SK-N-SH (cell line): ENCODE measurements at regions not wholly inside any gene's neighbourhood (a gene's known extent, or its start where the extent isn't known, plus 50 kb on each side); places are given as distances from the start of the nearest gene placed in this dataset.

Source experiments
- CTCF ChIA-PET: fragments of 300-600, 350-600 bp; formaldehyde crosslinking; extraction: SDS; loops from one replicate; lab custom pipeline; 2021; lab: Yijun Ruan, JAX
- POLR2A ChIA-PET: fragments of 350-600 bp; sonication (Branson Sonifier 250); formaldehyde crosslinking; extraction: SDS; loops from one replicate; lab custom pipeline; 2020; ENCODE audit warnings: antibody characterized with exemption, inconsistent platforms; lab: Yijun Ruan, JAX
- DNase-seq: peaks from one replicate; pipeline ENCODE4 v3.0.0; 2012
- H2AFZ ChIP-seq: fragments of 200-600 bp; sonication (generic); 2 replicates; pipeline ENCODE4 v1.8.1; 2016; ENCODE audit warnings: antibody characterized with exemption, mild to moderate bottlenecking, low read depth
- H3F3A ChIP-seq: fragments of 200-600 bp; sonication (generic); replicated peaks from 2 replicates; pipeline ENCODE3; 2016; ENCODE audit warnings: antibody characterized with exemption, mild to moderate bottlenecking; ENCODE audit not compliant: insufficient read depth
- H3K27ac ChIP-seq, 2 experiments: fragments of 200-500 bp in 1 of 2; fragments of 200-600 bp in 1 of 2; sonication (Bioruptor generic) in 1 of 2; sonication (generic), shearing (Covaris generic) in 1 of 2; 2 replicates each; pipeline versions ENCODE4 v1.5.1 to v1.6.1; 2014 to 2016; ENCODE audit warnings: low read depth in 2 of 2, inconsistent platforms in 1 of 2, low read length in 1 of 2, mild to moderate bottlenecking in 1 of 2, mixed read lengths in 1 of 2
- H3K27me3 ChIP-seq: fragments of 200-600 bp; sonication (generic), shearing (Covaris generic); 2 replicates; pipeline ENCODE4 v1.6.1; 2016; ENCODE audit warnings: mixed run types; ENCODE audit not compliant: insufficient read depth
- H3K36me3 ChIP-seq, 2 experiments: fragments of 200-500 bp in 1 of 2; fragments of 200-600 bp in 1 of 2; sonication (Bioruptor generic) in 1 of 2; sonication (generic) in 1 of 2; replicated peaks in 1 of 2; 2 replicates each; pipeline versions ENCODE3 to v1.5.1; 2014 to 2016; ENCODE audit warnings: low read length in 1 of 2, mild to moderate bottlenecking in 1 of 2; ENCODE audit not compliant: insufficient read depth in 2 of 2, control insufficient read depth in 1 of 2
- H3K4me1 ChIP-seq, 2 experiments: fragments of 200-500 bp in 1 of 2; fragments of 200-600 bp in 1 of 2; sonication (Bioruptor generic) in 1 of 2; sonication (generic), shearing (Covaris generic) in 1 of 2; 2 replicates each; pipeline versions ENCODE4 v1.5.1 to v1.6.1; 2014 to 2016; ENCODE audit warnings: low read depth in 1 of 2, low read length in 1 of 2, mixed run types in 1 of 2; ENCODE audit not compliant: insufficient read depth in 2 of 2, control insufficient read depth in 1 of 2
- H3K4me2 ChIP-seq: fragments of 200-600 bp; sonication (generic), shearing (Covaris generic); 2 replicates; pipeline ENCODE4 v1.6.1; 2017; ENCODE audit warnings: mixed run types
- H3K4me3 ChIP-seq, 2 experiments: fragments of 200-500 bp in 1 of 2; fragments of 200-600 bp in 1 of 2; sonication (Bioruptor generic) in 1 of 2; sonication (generic), shearing (Covaris generic) in 1 of 2; 2 replicates each; pipeline versions ENCODE4 v1.5.1 to v1.8.1; 2014 to 2016; ENCODE audit warnings: low read depth in 2 of 2, inconsistent platforms in 1 of 2, low read length in 1 of 2, mild to moderate bottlenecking in 1 of 2, mixed read lengths in 1 of 2, moderate library complexity in 1 of 2
- H3K79me2 ChIP-seq: fragments of 200-600 bp; sonication (generic); 2 replicates; pipeline ENCODE4 v1.8.1; 2017; ENCODE audit warnings: mild to moderate bottlenecking; ENCODE audit not compliant: insufficient read depth
- H3K9ac ChIP-seq: fragments of 200-600 bp; sonication (generic); 2 replicates; pipeline ENCODE4 v1.6.1; 2017; ENCODE audit warnings: mixed run types
- H3K9me2 ChIP-seq: fragments of 200-600 bp; sonication (generic); 2 replicates; pipeline ENCODE4 v1.6.1; 2017; ENCODE audit warnings: mixed run types
- H3K9me3 ChIP-seq: fragments of 200-600 bp; sonication (generic); 2 replicates; pipeline ENCODE4 v1.6.1; 2017; ENCODE audit warnings: mixed run types, mild to moderate bottlenecking, moderate library complexity
- H4K20me1 ChIP-seq: fragments of 200-600 bp; sonication (generic); 2 replicates; pipeline ENCODE4 v1.6.1; 2017; ENCODE audit warnings: mild to moderate bottlenecking, mixed run types; ENCODE audit not compliant: insufficient read depth
- CHD2 ChIP-seq: fragments of 150-350 bp; IDR thresholded peaks from 2 replicates; pipeline ENCODE4 v1.6.1; 2018; ENCODE audit warnings: low read length; ENCODE audit not compliant: partially characterized antibody
- ELF1 ChIP-seq: IDR thresholded peaks from 2 replicates; pipeline ENCODE4 v1.4.0; 2012
- EP300 ChIP-seq, 2 experiments: IDR thresholded peaks; 2 replicates each; pipeline versions ENCODE4 v1.4.0 to v1.6.1; 2012; ENCODE audit warnings: borderline replicate concordance in 1 of 2, low read depth in 1 of 2, low read length in 1 of 2
- EZH2phosphoT487 ChIP-seq: fragments of 200-600 bp; sonication (generic); IDR thresholded peaks from 2 replicates; pipeline ENCODE4 v1.6.1; 2017; ENCODE audit warnings: low read depth, mixed run types, mild to moderate bottlenecking, antibody characterized with exemption, moderate library complexity, borderline replicate concordance
- FOSL2 ChIP-seq: IDR thresholded peaks from 2 replicates; pipeline ENCODE4 v1.4.0; 2012; ENCODE audit warnings: low read depth, mild to moderate bottlenecking, moderate library complexity, borderline replicate concordance
- FOXM1 ChIP-seq: IDR thresholded peaks from 2 replicates; pipeline ENCODE4 v1.4.0; 2012; ENCODE audit warnings: low read depth, mild to moderate bottlenecking
- GABPA ChIP-seq: IDR thresholded peaks from 2 replicates; pipeline ENCODE4 v1.4.0; 2012; ENCODE audit warnings: low read depth, mild to moderate bottlenecking
- GATA2 ChIP-seq: sonication (generic); formaldehyde crosslinking; IDR thresholded peaks from 2 replicates; pipeline ENCODE4 v1.5.0; 2020; ENCODE audit warnings: mild to moderate bottlenecking, missing genetic modification reagents
- IRF3 ChIP-seq: fragments of 150-350 bp; IDR thresholded peaks from 2 replicates; pipeline ENCODE4 v1.6.1; 2016; ENCODE audit warnings: mild to moderate bottlenecking, low read depth, low read length
- JUND ChIP-seq: IDR thresholded peaks from 2 replicates; pipeline ENCODE4 v1.4.0; 2012
- MAX ChIP-seq: IDR thresholded peaks from 2 replicates; pipeline ENCODE4 v1.4.0; 2012; ENCODE audit warnings: low read depth
- MEF2A ChIP-seq: IDR thresholded peaks from 2 replicates; pipeline ENCODE4 v1.4.0; 2012; ENCODE audit warnings: low read depth, borderline replicate concordance
- PBX3 ChIP-seq: IDR thresholded peaks from 2 replicates; pipeline ENCODE4; 2012
- RAD21 ChIP-seq: IDR thresholded peaks from 2 replicates; pipeline ENCODE4 v1.6.1; 2012; ENCODE audit warnings: mild to moderate bottlenecking, low read length
- RCOR1 ChIP-seq: fragments of 150-350 bp; IDR thresholded peaks from 2 replicates; pipeline ENCODE4 v1.6.1; 2017; ENCODE audit warnings: antibody characterized with exemption, low read length
- REST ChIP-seq: IDR thresholded peaks from 2 replicates; pipeline ENCODE4 v1.6.1; 2012; ENCODE audit warnings: mild to moderate bottlenecking, low read depth, low read length, moderate library complexity
- RFX5 ChIP-seq: IDR thresholded peaks from 2 replicates; pipeline ENCODE4 v1.6.1; 2012; ENCODE audit warnings: mild to moderate bottlenecking, improper control_type of control experiment, low read length
- SIN3A ChIP-seq: IDR thresholded peaks from 2 replicates; pipeline ENCODE4 v1.6.1; 2012; ENCODE audit warnings: low read depth, mild to moderate bottlenecking, low read length, moderate library complexity, borderline replicate concordance
- SMC3 ChIP-seq: IDR thresholded peaks from 2 replicates; pipeline ENCODE4 v1.6.1; 2012; ENCODE audit warnings: low read depth, low read length, improper control_type of control experiment
- TAF1 ChIP-seq: IDR thresholded peaks from 2 replicates; pipeline ENCODE4 v1.6.1; 2012; ENCODE audit warnings: low read depth, mild to moderate bottlenecking, low read length, moderate library complexity, borderline replicate concordance
- TCF12 ChIP-seq: IDR thresholded peaks from 2 replicates; pipeline ENCODE4 v1.4.0; 2012
- TEAD4 ChIP-seq: IDR thresholded peaks from 2 replicates; pipeline ENCODE4 v1.4.0; 2012; ENCODE audit warnings: mild to moderate bottlenecking, borderline replicate concordance; ENCODE audit not compliant: insufficient read depth
- ZBTB33 ChIP-seq: IDR thresholded peaks from 2 replicates; pipeline ENCODE4 v1.4.0; 2012; ENCODE audit warnings: low read depth, borderline replicate concordance
- WGBS: methylation state at CpG from one replicate; pipeline ENCODE4 v1.1.6; 2017; ENCODE audit warnings: low lambda C conversion rate; 5-methylcytosine and 5-hydroxymethylcytosine counted together

- ChIA-PET POLR2A (no interaction called here), CTCF (no interaction called here)
- H3F3A ChIP-seq: no peaks in the 10 kb centered on the region
- no peak overlapping the region for H3K27ac ChIP-seq
- H3K27me3 ChIP-seq: no peaks in the 10 kb centered on the region
- H2AFZ ChIP-seq: no peak overlapping the region
- DNase-seq: no peak
- H3K4me3 ChIP-seq: no peak overlapping the region
- no peaks in the 10 kb centered on the region for H3K36me3 ChIP-seq
- no peaks in the 10 kb centered on the region for H3K9me2 ChIP-seq
- no peaks in the 10 kb centered on the region for H3K79me2 ChIP-seq
- no peaks in the 10 kb centered on the region for H3K4me1 ChIP-seq
- no peak for TF ChIP-seq PBX3
- TF ChIP-seq TEAD4: no peak
- TF ChIP-seq JUND: no peak
- TF ChIP-seq CHD2: no peak
- no peak for TF ChIP-seq MEF2A
- no peak for TF ChIP-seq RCOR1
- TF ChIP-seq IRF3: no peak
- H3K9ac ChIP-seq: no peak overlapping the region
- no peaks in the 10 kb centered on the region for H4K20me1 ChIP-seq
- H3K4me2 ChIP-seq: no peak overlapping the region
- H3K9me3 ChIP-seq: no peaks in the 10 kb centered on the region
- WGBS: 53% methylated on average over 2 of the region's 2 CpGs
Measured at GRCh38 chr2:162914161-162914560, 75.6 kb upstream of the KCNH7 start.

- DNase-seq: no peak
- 52% methylated on average over 2 of the region's 2 CpGs for WGBS
- H3K36me3 ChIP-seq: no peaks in the 10 kb centered on the region
- POLR2A ChIA-PET: no interaction called here
- no peaks in the 10 kb centered on the region for H3F3A ChIP-seq
- no peak overlapping the region for H3K9ac ChIP-seq
- no peaks in the 10 kb centered on the region for H3K9me3 ChIP-seq
- no peak overlapping the region for H2AFZ ChIP-seq
- no peaks in the 10 kb centered on the region for H4K20me1 ChIP-seq
- H3K4me2 ChIP-seq: no peak overlapping the region
- H3K27me3 ChIP-seq: no peaks in the 10 kb centered on the region
- H3K9me2 ChIP-seq: no peaks in the 10 kb centered on the region
- CTCF ChIA-PET: no interaction called here
- H3K4me3 ChIP-seq: no peak overlapping the region
- no peaks in the 10 kb centered on the region for H3K4me1 ChIP-seq
- no peak overlapping the region for H3K27ac ChIP-seq
- no peaks in the 10 kb centered on the region for H3K79me2 ChIP-seq
- no peak for TF ChIP-seq RFX5
- no peak for TF ChIP-seq TAF1
- TF ChIP-seq ZBTB33: no peak
- no peak for TF ChIP-seq EP300 (IDR thresholded peaks at IDR 0.05; ENCODE audit: borderline replicate concordance in 1 of 2, low read depth in 1 of 2, low read length in 1 of 2)
- TF ChIP-seq CHD2: no peak
- no peak for TF ChIP-seq ELF1
- TF ChIP-seq SMC3: no peak
- TF ChIP-seq FOXM1: no peak
- no peak for TF ChIP-seq RAD21
- TF ChIP-seq EZH2phosphoT487: no peak
- TF ChIP-seq SIN3A: no peak
- no peak for TF ChIP-seq GABPA
- TF ChIP-seq REST: no peak
- TF ChIP-seq FOSL2: no peak
- no peak for TF ChIP-seq MAX
- TF ChIP-seq TEAD4: no peak
- no peak for TF ChIP-seq GATA2 (CRISPR knock-in tag)
- no peak for TF ChIP-seq TCF12
Measured at GRCh38 chr2:162912787-162913186, 74.2 kb upstream of the KCNH7 start.
